ENCODE measurements at regions not wholly inside any gene's neighbourhood (a gene's known extent, or its start where the extent isn't known, plus 50 kb on each side); places are given as distances from the start of the nearest gene placed in this dataset.
"Not testable (repeated sequence)": the region's sequence is repeated elsewhere in the genome, so short reads cannot be mapped to it uniquely, and the experiment has no call there.

- no peaks in the 10 kb centered on the region for H3K27me3 Mint-ChIP-seq
- no peaks in the 10 kb centered on the region for H3K9me3 Mint-ChIP-seq
- DNase-seq: no peak
- no peak overlapping the region for H3K4me3 Mint-ChIP-seq
- no peaks in the 10 kb centered on the region for H3K4me1 Mint-ChIP-seq
- POLR2A ChIA-PET: no interaction called here
- CTCF ChIA-PET: no interaction called here
- H3K27ac Mint-ChIP-seq: no peak overlapping the region
- no peaks in the 10 kb centered on the region for H3K36me3 Mint-ChIP-seq (ENCODE audit: low read depth)
Measured at GRCh38 chr3:82128271-82128670, 366.8 kb upstream of the GBE1 start.

- H3K27ac Mint-ChIP-seq: no peak overlapping the region
- H3K27me3 Mint-ChIP-seq: no peaks in the 10 kb centered on the region
- no peaks in the 10 kb centered on the region for H3K4me1 Mint-ChIP-seq
- H3K36me3 Mint-ChIP-seq (ENCODE audit: low read depth): no peaks in the 10 kb centered on the region
- CTCF ChIA-PET: no interaction called here
- H3K9me3 Mint-ChIP-seq: no peaks in the 10 kb centered on the region
- POLR2A ChIA-PET: no interaction called here
- no peak for DNase-seq
- no peak overlapping the region for H3K4me3 Mint-ChIP-seq
Measured at GRCh38 chr3:82122554-82123345, 361.3 kb upstream of the GBE1 start.

GRCh38 chr3:82114589-82114988 lies 353.1 kb upstream of the GBE1 start:
- no peak for DNase-seq
- Mint-ChIP-seq H3K27me3 (no peaks in the 10 kb centered on the region), H3K4me3 (no peak overlapping the region), H3K4me1 (no peaks in the 10 kb centered on the region), H3K27ac (no peak overlapping the region), H3K9me3 (peaks cover 6% of the 10 kb centered on the region), H3K36me3 (ENCODE audit: low read depth) (no peaks in the 10 kb centered on the region)
- ChIA-PET POLR2A (no interaction called here), CTCF (no interaction called here)

GRCh38 chr3:82110721-82111120 lies 349.3 kb upstream of the GBE1 start:
- H3K36me3 Mint-ChIP-seq (ENCODE audit: low read depth); DNase-seq; H3K9me3 Mint-ChIP-seq; H3K27ac Mint-ChIP-seq; H3K27me3 Mint-ChIP-seq; POLR2A ChIA-PET; H3K4me3 Mint-ChIP-seq; H3K4me1 Mint-ChIP-seq; CTCF ChIA-PET: not testable (repeated sequence)

- DNase-seq: no peak
- Mint-ChIP-seq H3K27me3 (no peaks in the 10 kb centered on the region), H3K4me1 (no peaks in the 10 kb centered on the region), H3K27ac (no peak overlapping the region), H3K9me3 (no peaks in the 10 kb centered on the region), H3K36me3 (ENCODE audit: low read depth) (no peaks in the 10 kb centered on the region), H3K4me3 (no peak overlapping the region)
- POLR2A ChIA-PET: no interaction called here
- CTCF ChIA-PET: no interaction called here
Measured at GRCh38 chr3:82103241-82103640, 341.8 kb upstream of the GBE1 start.

- no peak for DNase-seq
- H3K9me3 Mint-ChIP-seq: no peaks in the 10 kb centered on the region
- CTCF ChIA-PET: no interaction called here
Measured at GRCh38 chr3:82100378-82100777, 338.9 kb upstream of the GBE1 start.

GRCh38 chr3:82093641-82094040 lies 332.2 kb upstream of the GBE1 start:
- Mint-ChIP-seq H3K9me3 (peaks cover 5% of the 10 kb centered on the region), H3K36me3 (ENCODE audit: low read depth) (no peaks in the 10 kb centered on the region), H3K27ac (no peak overlapping the region), H3K4me3 (no peak overlapping the region), H3K4me1 (no peaks in the 10 kb centered on the region), H3K27me3 (no peaks in the 10 kb centered on the region)
- no peak for DNase-seq
- CTCF ChIA-PET: interaction anchor here (0.7 kb wide), 1 partner anchor 569 kb away, joined by 4 read pairs; no protein-coding TSS in a partner anchor
- POLR2A ChIA-PET: no interaction called here

More at GRCh38 chr3:82100378-82100777, 338.9 kb upstream of the GBE1 start:
- POLR2A ChIA-PET: no interaction called here
- Mint-ChIP-seq H3K36me3 (ENCODE audit: low read depth) (no peaks in the 10 kb centered on the region), H3K27ac (no peak overlapping the region), H3K4me3 (no peak overlapping the region), H3K27me3 (no peaks in the 10 kb centered on the region), H3K4me1 (no peaks in the 10 kb centered on the region)

GRCh38 chr3:82088749-82089148 lies 327.3 kb upstream of the GBE1 start:
- ChIA-PET POLR2A (no interaction called here), CTCF (no interaction called here)
- H3K36me3 Mint-ChIP-seq (ENCODE audit: low read depth): no peaks in the 10 kb centered on the region
- H3K27me3 Mint-ChIP-seq: no peaks in the 10 kb centered on the region
- H3K27ac Mint-ChIP-seq: no peak overlapping the region
- H3K4me3 Mint-ChIP-seq: no peak overlapping the region
- peaks cover 4% of the 10 kb centered on the region for H3K9me3 Mint-ChIP-seq
- DNase-seq: no peak
- H3K4me1 Mint-ChIP-seq: no peaks in the 10 kb centered on the region

GRCh38 chr3:82087958-82088357 lies 326.5 kb upstream of the GBE1 start:
- no peaks in the 10 kb centered on the region for H3K9me3 Mint-ChIP-seq
- DNase-seq: no peak
- H3K4me3 Mint-ChIP-seq: no peak overlapping the region
- H3K4me1 Mint-ChIP-seq: no peaks in the 10 kb centered on the region
- H3K27ac Mint-ChIP-seq: no peak overlapping the region
- H3K27me3 Mint-ChIP-seq: no peaks in the 10 kb centered on the region
- ChIA-PET POLR2A (no interaction called here), CTCF (no interaction called here)
- H3K36me3 Mint-ChIP-seq (ENCODE audit: low read depth): no peaks in the 10 kb centered on the region

- no peaks in the 10 kb centered on the region for H3K27me3 Mint-ChIP-seq
- CTCF ChIA-PET: no interaction called here
Measured at GRCh38 chr3:82085851-82086475, 324.5 kb upstream of the GBE1 start.

GRCh38 chr3:82085356-82085755 lies 323.9 kb upstream of the GBE1 start:
- CTCF ChIA-PET: no interaction called here
- H3K4me1 Mint-ChIP-seq: no peaks in the 10 kb centered on the region
- H3K27me3 Mint-ChIP-seq: no peaks in the 10 kb centered on the region
- no peak overlapping the region for H3K27ac Mint-ChIP-seq
- no peaks in the 10 kb centered on the region for H3K36me3 Mint-ChIP-seq (ENCODE audit: low read depth)
- POLR2A ChIA-PET: no interaction called here
- DNase-seq: no peak
- H3K9me3 Mint-ChIP-seq: no peaks in the 10 kb centered on the region
- no peak overlapping the region for H3K4me3 Mint-ChIP-seq

More at GRCh38 chr3:82085851-82086475, 324.5 kb upstream of the GBE1 start:
- Mint-ChIP-seq H3K36me3 (ENCODE audit: low read depth) (no peaks in the 10 kb centered on the region), H3K9me3 (no peaks in the 10 kb centered on the region), H3K4me3 (no peak overlapping the region), H3K27ac (no peak overlapping the region), H3K4me1 (no peaks in the 10 kb centered on the region)
- POLR2A ChIA-PET: no interaction called here
- no peak for DNase-seq

- H3K27ac Mint-ChIP-seq: no peak overlapping the region
- no peak for DNase-seq
- ChIA-PET POLR2A (no interaction called here), CTCF (no interaction called here)
- H3K27me3 Mint-ChIP-seq: no peaks in the 10 kb centered on the region
- no peak overlapping the region for H3K4me3 Mint-ChIP-seq
- no peaks in the 10 kb centered on the region for H3K36me3 Mint-ChIP-seq (ENCODE audit: low read depth)
- no peaks in the 10 kb centered on the region for H3K4me1 Mint-ChIP-seq
- no peaks in the 10 kb centered on the region for H3K9me3 Mint-ChIP-seq
Measured at GRCh38 chr3:82084824-82085223, 323.4 kb upstream of the GBE1 start.

GRCh38 chr3:82082796-82083195 lies 321.4 kb upstream of the GBE1 start:
- ChIA-PET CTCF (no interaction called here), POLR2A (no interaction called here)
- H3K36me3 Mint-ChIP-seq (ENCODE audit: low read depth): no peaks in the 10 kb centered on the region

GRCh38 chr3:82081351-82081750 lies 319.9 kb upstream of the GBE1 start:
- ChIA-PET POLR2A (no interaction called here), CTCF (no interaction called here)
- no peaks in the 10 kb centered on the region for H3K27me3 Mint-ChIP-seq
- H3K27ac Mint-ChIP-seq: no peak overlapping the region
- H3K4me3 Mint-ChIP-seq: no peak overlapping the region
- H3K36me3 Mint-ChIP-seq (ENCODE audit: low read depth): no peaks in the 10 kb centered on the region
- no peaks in the 10 kb centered on the region for H3K9me3 Mint-ChIP-seq
- no peaks in the 10 kb centered on the region for H3K4me1 Mint-ChIP-seq
- no peak for DNase-seq

More at GRCh38 chr3:82082796-82083195, 321.4 kb upstream of the GBE1 start:
- no peaks in the 10 kb centered on the region for H3K4me1 Mint-ChIP-seq
- no peak overlapping the region for H3K4me3 Mint-ChIP-seq
- no peaks in the 10 kb centered on the region for H3K9me3 Mint-ChIP-seq
- H3K27me3 Mint-ChIP-seq: no peaks in the 10 kb centered on the region
- H3K27ac Mint-ChIP-seq: no peak overlapping the region
- no peak for DNase-seq
